Muscle layer of colon (tissue), 2 donors: ENCODE measurements at regions not wholly inside any gene's neighbourhood (a gene's known extent, or its start where the extent isn't known, plus 50 kb on each side); places are given as distances from the start of the nearest gene placed in this dataset.
"Not testable (repeated sequence)": the region's sequence is repeated elsewhere in the genome, so short reads cannot be mapped to it uniquely, and the experiment has no call there.

Experiments used
- H3K27ac ChIP-seq: one replicate; pipeline ENCODE4 v1.7.0; 2013; ENCODE audit warnings: low read depth, mild to moderate bottlenecking, low read length, moderate library complexity
- H3K27me3 ChIP-seq, 2 donors: one replicate each; pipeline ENCODE4 v1.7.0; 2013; ENCODE audit warnings: low read length in 2 of 2, mild to moderate bottlenecking in 2 of 2; ENCODE audit not compliant: insufficient read depth in 2 of 2, control insufficient read depth in 1 of 2
- H3K36me3 ChIP-seq: one replicate; pipeline ENCODE4 v1.7.0; 2013; ENCODE audit warnings: mild to moderate bottlenecking, low read length; ENCODE audit not compliant: insufficient read depth
- H3K4me1 ChIP-seq: one replicate; pipeline ENCODE4 v1.7.0; 2013; ENCODE audit warnings: mild to moderate bottlenecking, low read length; ENCODE audit not compliant: insufficient read depth
- H3K4me3 ChIP-seq, 2 donors: one replicate each; pipeline ENCODE4 v1.7.0; 2013; ENCODE audit warnings: low read length in 2 of 2, low read depth in 1 of 2, mild to moderate bottlenecking in 1 of 2, moderate library complexity in 1 of 2
- H3K9ac ChIP-seq: one replicate; pipeline ENCODE4 v1.7.0; 2013; ENCODE audit warnings: low read length
- H3K9me3 ChIP-seq: one replicate; pipeline ENCODE4 v1.7.0; 2013; ENCODE audit warnings: mild to moderate bottlenecking, low read length
- donor health status: abdominal sarcoma.
- donor health status: Adenocarcinoma of cecum.

- no peaks in the 10 kb centered on the region for H3K27me3 ChIP-seq
- H3K4me3 ChIP-seq = no peak overlapping the region
- H3K36me3 ChIP-seq = no peaks in the 10 kb centered on the region
- H3K9ac ChIP-seq = no peak overlapping the region
- H3K27ac ChIP-seq = no peak overlapping the region
- no peaks in the 10 kb centered on the region for H3K9me3 ChIP-seq
- H3K4me1 ChIP-seq = no peaks in the 10 kb centered on the region
These were observed 696.3 kb downstream of the TMEM121 start for GRCh38 chr14:106222731-106223130.

- no peak overlapping the region for H3K27ac ChIP-seq
- H3K9ac ChIP-seq = no peak overlapping the region
- no peaks in the 10 kb centered on the region for H3K36me3 ChIP-seq
- no peaks in the 10 kb centered on the region for H3K4me1 ChIP-seq
- no peak overlapping the region for H3K4me3 ChIP-seq
- H3K9me3 ChIP-seq = no peaks in the 10 kb centered on the region
- no peaks in the 10 kb centered on the region for H3K27me3 ChIP-seq
These were observed 701.4 kb downstream of the TMEM121 start for GRCh38 chr14:106227793-106228192.

GRCh38 chr14:106228541-106229158 lies 702.3 kb downstream of the TMEM121 start:
- Histone ChIP-seq H3K27me3 (no peaks in the 10 kb centered on the region), H3K9me3 (no peaks in the 10 kb centered on the region), H3K9ac (no peak overlapping the region), H3K4me3 (no peak overlapping the region), H3K36me3 (no peaks in the 10 kb centered on the region), H3K27ac (no peak overlapping the region), H3K4me1 (no peaks in the 10 kb centered on the region)

- Histone ChIP-seq H3K27me3 (no peaks in the 10 kb centered on the region), H3K4me1 (no peaks in the 10 kb centered on the region), H3K9ac (no peak overlapping the region), H3K27ac (no peak overlapping the region), H3K4me3 (no peak overlapping the region), H3K36me3 (no peaks in the 10 kb centered on the region), H3K9me3 (no peaks in the 10 kb centered on the region)
These were observed 703.7 kb downstream of the TMEM121 start for GRCh38 chr14:106230071-106230470.

GRCh38 chr14:106233191-106233590 lies 706.8 kb downstream of the TMEM121 start:
- not testable (repeated sequence) for H3K36me3 ChIP-seq, H3K27ac ChIP-seq, H3K9ac ChIP-seq, H3K27me3 ChIP-seq, H3K4me3 ChIP-seq, H3K9me3 ChIP-seq, H3K4me1 ChIP-seq

GRCh38 chr14:106234525-106235254 lies 708.3 kb downstream of the TMEM121 start:
- H3K36me3 ChIP-seq, H3K27me3 ChIP-seq, H3K9me3 ChIP-seq: not testable (repeated sequence)

GRCh38 chr14:106235356-106236159 lies 709.2 kb downstream of the TMEM121 start:
- Histone ChIP-seq H3K4me1 (no peaks in the 10 kb centered on the region), H3K27ac (no peak overlapping the region), H3K4me3 (no peak overlapping the region), H3K36me3 (no peaks in the 10 kb centered on the region), H3K9ac (no peak overlapping the region), H3K9me3 (no peaks in the 10 kb centered on the region), H3K27me3 (no peaks in the 10 kb centered on the region)

More at GRCh38 chr14:106234525-106235254, 708.3 kb downstream of the TMEM121 start:
- not testable (repeated sequence) for H3K4me1 ChIP-seq, H3K9ac ChIP-seq, H3K4me3 ChIP-seq, H3K27ac ChIP-seq

- H3K9me3 ChIP-seq = no peaks in the 10 kb centered on the region
- no peak overlapping the region for H3K9ac ChIP-seq
- H3K27me3 ChIP-seq = no peaks in the 10 kb centered on the region
- no peaks in the 10 kb centered on the region for H3K36me3 ChIP-seq
- H3K4me1 ChIP-seq = no peaks in the 10 kb centered on the region
- H3K27ac ChIP-seq = no peak overlapping the region
- no peak overlapping the region for H3K4me3 ChIP-seq
These were observed 722.2 kb downstream of the TMEM121 start for GRCh38 chr14:106248321-106249192.

- not testable (repeated sequence) for H3K27ac ChIP-seq, H3K9ac ChIP-seq, H3K9me3 ChIP-seq, H3K27me3 ChIP-seq, H3K4me3 ChIP-seq, H3K36me3 ChIP-seq, H3K4me1 ChIP-seq
These were observed 727.6 kb downstream of the TMEM121 start for GRCh38 chr14:106253995-106254394.

GRCh38 chr14:106257569-106257994 lies 731.2 kb downstream of the TMEM121 start:
- not testable (repeated sequence) for H3K27ac ChIP-seq, H3K9me3 ChIP-seq, H3K4me3 ChIP-seq, H3K27me3 ChIP-seq, H3K9ac ChIP-seq, H3K4me1 ChIP-seq, H3K36me3 ChIP-seq
